GM23338 (cell line): ENCODE measurements at regions not wholly inside any gene's neighbourhood (a gene's known extent, or its start where the extent isn't known, plus 50 kb on each side); places are given as distances from the start of the nearest gene placed in this dataset.

Experiments
- ATAC-seq: fragments of 200-7000 bp; cut with Tn5 transposase; 3 replicates; pipeline ENCODE4 v1.9.1; 2020
- DNase-seq: peaks from one replicate; pipeline ENCODE4 v3.0.0-alpha.2; 2015; ENCODE audit warnings: low spot score
- H2AFZ ChIP-seq: fragments of 200-600 bp; sonication (generic); 2 replicates; pipeline ENCODE4 v1.8.0; 2016; ENCODE audit warnings: antibody characterized with exemption, mild to moderate bottlenecking, moderate library complexity
- H3F3A ChIP-seq: fragments of 200-600 bp; sonication (generic); replicated peaks from 2 replicates; pipeline ENCODE4 v1.8.0; 2017; ENCODE audit warnings: antibody characterized with exemption, mixed run types, low read depth
- H3K27ac ChIP-seq: fragments of 200-600 bp; sonication (generic); 2 replicates; pipeline ENCODE4 v1.6.1; 2016; ENCODE audit warnings: low read depth
- H3K27me3 ChIP-seq: fragments of 200-600 bp; sonication (generic); 2 replicates; pipeline ENCODE4 v1.8.0; 2016; ENCODE audit warnings: mild to moderate bottlenecking, mixed run types, moderate library complexity; ENCODE audit not compliant: insufficient read depth
- H3K36me3 ChIP-seq: fragments of 200-600 bp; sonication (generic); 2 replicates; pipeline ENCODE4 v1.8.0; 2016; ENCODE audit warnings: mild to moderate bottlenecking; ENCODE audit not compliant: insufficient read depth
- H3K4me1 ChIP-seq: fragments of 200-600 bp; sonication (generic); 2 replicates; pipeline ENCODE4 v1.8.0; 2016; ENCODE audit warnings: mild to moderate bottlenecking, moderate library complexity; ENCODE audit not compliant: insufficient read depth
- H3K4me2 ChIP-seq: fragments of 200-600 bp; sonication (generic); 2 replicates; pipeline ENCODE4 v1.7.1; 2017; ENCODE audit warnings: mixed run types
- H3K4me3 ChIP-seq: fragments of 200-600 bp; sonication (generic); 2 replicates; pipeline ENCODE4 v1.6.1; 2016; ENCODE audit warnings: mixed run types
- H3K79me2 ChIP-seq: fragments of 200-600 bp; sonication (generic); replicated peaks from 2 replicates; pipeline ENCODE4 v1.8.0; 2017; ENCODE audit warnings: mild to moderate bottlenecking; ENCODE audit not compliant: insufficient read depth
- H3K9me2 ChIP-seq: fragments of 200-600 bp; sonication (generic); 2 replicates; pipeline ENCODE4 v1.8.0; 2017; ENCODE audit not compliant: insufficient read depth
- H4K20me1 ChIP-seq: fragments of 200-600 bp; sonication (generic); replicated peaks from 2 replicates; pipeline ENCODE4 v1.8.0; 2017; ENCODE audit warnings: mild to moderate bottlenecking; ENCODE audit not compliant: insufficient read depth
- H3K27ac Mint-ChIP-seq: 2 replicates; pipeline ENCODE4 v1.8.0; 2020; ENCODE audit warnings: inconsistent platforms, mild to moderate bottlenecking, moderate library complexity, mixed read lengths
- H3K27me3 Mint-ChIP-seq: 3 replicates; pipeline ENCODE4 v1.8.0; 2022; ENCODE audit warnings: low read depth, mild to moderate bottlenecking, moderate library complexity, mixed read lengths, inconsistent platforms; ENCODE audit not compliant: insufficient read depth, poor library complexity
- H3K36me3 Mint-ChIP-seq: 3 replicates; pipeline ENCODE4 v1.8.0; 2021; ENCODE audit warnings: low read depth, mild to moderate bottlenecking, inconsistent platforms, moderate library complexity, mixed read lengths
- H3K4me1 Mint-ChIP-seq: 3 replicates; pipeline ENCODE4 v1.8.0; 2020; ENCODE audit warnings: mild to moderate bottlenecking, inconsistent platforms, mixed read lengths
- H3K4me3 Mint-ChIP-seq: 3 replicates; pipeline ENCODE4 v1.8.0; 2021; ENCODE audit warnings: moderate library complexity, mild to moderate bottlenecking, inconsistent platforms, mixed read lengths
- H3K9me3 Mint-ChIP-seq: 3 replicates; pipeline ENCODE4 v1.8.0; 2020; ENCODE audit warnings: moderate library complexity, mild to moderate bottlenecking, inconsistent platforms, mixed read lengths
- CREB1 ChIP-seq: fragments of 250-450 bp; sonication (Bioruptor Pico); IDR thresholded peaks from 2 replicates; pipeline ENCODE4 v1.5.0; 2020; ENCODE audit warnings: low read depth, mild to moderate bottlenecking, moderate library complexity
- CTCF ChIP-seq, 2 experiments: fragments of 200-600 bp in 1 of 2; sonication (generic) in 1 of 2; conservative IDR thresholded peaks; 2 replicates each; pipeline versions ENCODE4 v1.5.1 to v1.6.1; 2016 to 2017; ENCODE audit warnings: antibody characterized with exemption in 2 of 2, low read depth in 2 of 2, mild to moderate bottlenecking in 2 of 2, moderate library complexity in 1 of 2
- ETS1 ChIP-seq: IDR thresholded peaks from 2 replicates; pipeline ENCODE4 v1.6.1; 2016; ENCODE audit warnings: antibody characterized with exemption
- EZH2 ChIP-seq: fragments of 200-600 bp; sonication (generic); IDR thresholded peaks from one replicate; pipeline ENCODE4 v1.8.0; 2017; ENCODE audit warnings: antibody characterized with exemption, mild to moderate bottlenecking, low read depth; ENCODE audit not compliant: unreplicated experiment
- EZH2phosphoT487 ChIP-seq: fragments of 200-600 bp; sonication (generic); IDR thresholded peaks from one replicate; pipeline ENCODE4 v1.8.1; 2018; ENCODE audit warnings: antibody characterized with exemption; ENCODE audit not compliant: unreplicated experiment
- JUNB ChIP-seq: IDR thresholded peaks from one replicate; pipeline ENCODE4 v1.6.1; 2016; ENCODE audit warnings: antibody characterized with exemption; ENCODE audit not compliant: unreplicated experiment
- NANOG ChIP-seq: IDR thresholded peaks from 2 replicates; pipeline ENCODE4 v1.6.1; 2016; ENCODE audit warnings: antibody characterized with exemption, borderline replicate concordance
- POLR2AphosphoS5 ChIP-seq: IDR thresholded peaks from 2 replicates; pipeline ENCODE4 v1.6.1; 2016; ENCODE audit warnings: antibody characterized with exemption, low read depth
- REST ChIP-seq: IDR thresholded peaks from one replicate; pipeline ENCODE4 v1.6.1; 2018; ENCODE audit warnings: antibody characterized with exemption; ENCODE audit not compliant: unreplicated experiment
- STAT1 ChIP-seq: IDR thresholded peaks from one replicate; pipeline ENCODE4 v1.6.1; 2016; ENCODE audit warnings: antibody characterized with exemption; ENCODE audit not compliant: unreplicated experiment
- ZNF114 ChIP-seq: fragments of 250-450 bp; sonication (Bioruptor Pico); IDR thresholded peaks from 2 replicates; pipeline ENCODE4 v1.5.0; 2020; ENCODE audit warnings: mild to moderate bottlenecking, moderate library complexity
- ZNF331 ChIP-seq: fragments of 250-450 bp; sonication (Bioruptor Pico); IDR thresholded peaks from 2 replicates; pipeline ENCODE4 v1.5.0; 2020; ENCODE audit warnings: low read depth, mild to moderate bottlenecking, moderate library complexity
- ZNF462 ChIP-seq: fragments of 250-450 bp; sonication (Bioruptor Pico); IDR thresholded peaks from 2 replicates; pipeline ENCODE4 v1.5.0; 2020; ENCODE audit warnings: mild to moderate bottlenecking, moderate library complexity

GRCh38 chr10:21052709-21053104 is 155.6 kb upstream of the NEBL start:
- Histone ChIP-seq H3K4me1 (no peaks in the 10 kb centered on the region; the same call in 1 of the 2 replicates), H3K4me2 (no peak overlapping the region), H2AFZ (no peak overlapping the region), H3K4me3 (no peak overlapping the region), H4K20me1 (no peaks in the 10 kb centered on the region), H3K9me2 (no peaks in the 10 kb centered on the region; the same call in 1 of the 2 replicates), H3F3A (no peaks in the 10 kb centered on the region), H3K27me3 (no peaks in the 10 kb centered on the region), H3K27ac (no peak overlapping the region), H3K36me3 (no peaks in the 10 kb centered on the region), H3K79me2 (no peaks in the 10 kb centered on the region)
- no peaks in the 10 kb centered on the region for H3K36me3 Mint-ChIP-seq
- TF ChIP-seq STAT1 (no peak), ETS1 (no peak), ZNF114 (CRISPR knock-in tag) (no peak), NANOG (no peak), JUNB (no peak), ZNF462 (no peak), EZH2phosphoT487 (no peak), REST (no peak), EZH2 (no peak), POLR2AphosphoS5 (no peak), ZNF331 (CRISPR knock-in tag) (no peak), CTCF (conservative IDR thresholded peaks at IDR 0.05; ENCODE audit: low read depth in 2 of 2) (no peak), CREB1 (CRISPR knock-in tag) (no peak)
- no peaks in the 10 kb centered on the region for H3K4me1 Mint-ChIP-seq
- H3K4me3 Mint-ChIP-seq: no peak overlapping the region
- H3K27ac Mint-ChIP-seq: no peak overlapping the region
- DNase-seq: no peak
- no peaks in the 10 kb centered on the region; the same call in 2 of the 3 replicates for H3K9me3 Mint-ChIP-seq
- H3K27me3 Mint-ChIP-seq: no peaks in the 10 kb centered on the region
- no peak for ATAC-seq
